GM23248 (cell line): ENCODE measurements at regions not wholly inside any gene's neighbourhood (a gene's known extent, or its start where the extent isn't known, plus 50 kb on each side); places are given as distances from the start of the nearest gene placed in this dataset.

Experiments
- EZH2 ChIP-seq: fragments of 200-600 bp; sonication (generic); IDR thresholded peaks from 2 replicates; pipeline ENCODE4 v1.6.1; 2018; ENCODE audit warnings: antibody characterized with exemption, mild to moderate bottlenecking; ENCODE audit not compliant: insufficient read depth, poor library complexity, severe bottlenecking
- EZH2phosphoT487 ChIP-seq: fragments of 200-600 bp; sonication (generic); IDR thresholded peaks from 2 replicates; pipeline ENCODE4 v1.6.1; 2018; ENCODE audit warnings: antibody characterized with exemption, moderate library complexity, mild to moderate bottlenecking, low read depth; ENCODE audit not compliant: insufficient read depth

DNA sequence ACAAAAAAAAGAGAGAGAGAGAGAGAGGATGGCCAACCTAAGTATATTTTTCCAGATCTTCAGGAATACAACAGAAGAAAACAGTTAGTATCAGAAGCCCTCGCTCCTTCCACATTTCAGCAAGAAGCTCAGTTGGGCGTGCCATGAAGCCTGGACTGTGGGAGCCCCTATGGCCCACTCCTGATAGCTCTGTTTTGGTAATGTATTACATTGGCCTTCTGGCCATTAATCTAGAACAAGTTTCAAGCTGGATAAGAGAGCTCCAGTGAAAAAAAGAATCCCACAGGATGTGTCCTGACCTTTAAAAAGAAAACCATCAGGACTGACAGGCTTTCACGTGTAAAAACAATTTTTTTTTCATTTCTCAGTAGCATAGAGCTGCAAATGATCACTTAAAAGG is 197.9 kb downstream of the ICOS start:
- TF ChIP-seq EZH2phosphoT487: no peak
- TF ChIP-seq EZH2: no peak
